WTC11 (cell line): ENCODE measurements at regions not wholly inside any gene's neighbourhood (a gene's known extent, or its start where the extent isn't known, plus 50 kb on each side); places are given as distances from the start of the nearest gene placed in this dataset.

Experiments used
- SP1 ChIP-seq: sonication (generic); formaldehyde crosslinking; conservative IDR thresholded peaks from 2 replicates; pipeline ENCODE4 v1.8.1; 2022; ENCODE audit warnings: missing genetic modification reagents
- ZNF232 ChIP-seq: sonication (generic); formaldehyde crosslinking; IDR thresholded peaks from 2 replicates; pipeline ENCODE4 v1.8.0; 2022; ENCODE audit warnings: mild to moderate bottlenecking, missing genetic modification reagents

DNA sequence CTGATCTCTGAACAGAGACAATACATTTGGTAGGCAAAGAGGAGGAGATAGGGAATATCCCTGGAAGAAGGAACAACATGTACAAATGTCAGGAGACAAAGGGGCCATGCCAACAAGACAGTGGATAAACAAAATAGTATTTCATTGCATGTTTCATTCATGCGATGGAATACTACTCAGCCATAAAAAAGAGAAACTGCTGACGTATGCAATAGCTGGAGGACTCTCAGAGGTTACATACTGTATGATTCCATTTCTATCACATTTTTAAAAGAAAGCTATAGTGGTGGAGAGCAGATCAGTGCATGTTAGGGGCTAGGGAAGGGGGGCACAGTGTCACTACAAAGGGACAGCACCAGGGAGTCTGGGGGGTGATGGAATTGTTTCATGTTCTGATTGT, 572.9 kb upstream of the CADM1 start:
- TF ChIP-seq SP1 (CRISPR knock-in tag), result no peak
- no peak for TF ChIP-seq ZNF232 (CRISPR knock-in tag)
